ENCODE measurements at regions not wholly inside any gene's neighbourhood (a gene's known extent, or its start where the extent isn't known, plus 50 kb on each side); places are given as distances from the start of the nearest gene placed in this dataset.
"Not testable (repeated sequence)": the region's sequence is repeated elsewhere in the genome, so short reads cannot be mapped to it uniquely, and the experiment has no call there.

DNA sequence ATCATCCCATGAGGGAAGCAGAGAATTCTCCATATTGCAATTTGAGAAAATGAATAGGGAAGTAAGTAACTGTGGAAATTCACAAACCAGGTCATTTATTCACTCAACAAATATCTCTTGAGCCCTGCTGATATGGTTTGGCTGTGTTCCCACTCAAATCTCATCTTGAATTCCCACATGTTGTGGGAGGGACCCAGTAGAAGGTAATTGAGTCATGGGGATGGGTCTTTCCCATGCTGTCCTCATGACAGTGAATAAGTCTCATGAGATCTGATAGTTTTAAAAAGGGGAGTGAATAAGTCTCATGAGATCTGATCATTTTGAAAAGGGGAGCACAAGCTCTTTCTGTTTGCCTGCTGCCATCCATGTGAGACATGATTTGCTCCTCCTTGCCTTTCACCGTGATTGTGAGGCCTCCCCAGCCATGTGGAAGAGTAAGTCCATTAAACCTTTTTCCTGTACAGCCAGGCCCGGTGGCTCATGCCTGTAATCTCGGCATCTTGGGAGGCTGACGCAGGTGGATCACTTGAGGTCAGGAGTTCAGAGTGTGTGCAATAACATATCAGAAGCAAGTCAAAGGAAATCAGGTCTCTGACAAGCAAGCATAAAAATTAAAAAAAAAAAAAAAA is 193.2 kb downstream of the NDUFA10 start:
- DNase-seq, result no peak

DNA sequence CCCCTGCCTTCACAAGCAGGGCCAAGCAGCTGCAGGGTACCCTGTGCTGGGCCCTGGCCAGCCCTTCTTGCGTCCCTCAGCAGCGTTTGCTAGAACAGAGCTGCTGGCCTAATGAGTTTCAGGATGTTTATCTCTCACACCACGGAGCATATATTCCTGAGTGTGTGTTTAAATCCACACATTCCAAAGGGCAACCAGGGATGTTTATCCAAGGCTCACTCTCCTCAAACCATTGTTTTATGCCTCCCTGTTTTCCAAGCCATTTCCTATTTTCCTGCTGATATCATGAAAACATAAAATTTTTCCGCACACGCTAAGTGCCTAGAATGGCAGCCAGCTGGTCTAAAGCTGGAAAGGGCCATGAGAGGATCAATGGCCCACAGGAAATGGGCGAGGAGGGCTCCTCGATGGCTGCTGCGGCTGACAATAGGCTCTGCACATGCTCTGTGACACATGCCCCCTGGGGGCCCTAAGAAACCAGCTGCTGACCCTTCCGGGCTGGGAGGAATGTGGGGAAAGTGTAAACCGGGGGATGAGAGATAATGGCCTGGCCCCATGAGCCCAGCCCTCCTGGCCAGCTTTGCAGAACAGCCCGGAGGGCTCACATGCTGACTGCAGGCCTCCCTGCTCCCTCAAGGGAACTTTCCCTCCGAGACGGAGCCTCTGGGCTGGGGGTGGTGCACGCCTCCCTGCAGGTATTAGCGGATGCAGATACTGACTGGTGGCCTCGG is 194.0 kb downstream of the NDUFA10 start:
- DNase-seq, result no peak

DNA sequence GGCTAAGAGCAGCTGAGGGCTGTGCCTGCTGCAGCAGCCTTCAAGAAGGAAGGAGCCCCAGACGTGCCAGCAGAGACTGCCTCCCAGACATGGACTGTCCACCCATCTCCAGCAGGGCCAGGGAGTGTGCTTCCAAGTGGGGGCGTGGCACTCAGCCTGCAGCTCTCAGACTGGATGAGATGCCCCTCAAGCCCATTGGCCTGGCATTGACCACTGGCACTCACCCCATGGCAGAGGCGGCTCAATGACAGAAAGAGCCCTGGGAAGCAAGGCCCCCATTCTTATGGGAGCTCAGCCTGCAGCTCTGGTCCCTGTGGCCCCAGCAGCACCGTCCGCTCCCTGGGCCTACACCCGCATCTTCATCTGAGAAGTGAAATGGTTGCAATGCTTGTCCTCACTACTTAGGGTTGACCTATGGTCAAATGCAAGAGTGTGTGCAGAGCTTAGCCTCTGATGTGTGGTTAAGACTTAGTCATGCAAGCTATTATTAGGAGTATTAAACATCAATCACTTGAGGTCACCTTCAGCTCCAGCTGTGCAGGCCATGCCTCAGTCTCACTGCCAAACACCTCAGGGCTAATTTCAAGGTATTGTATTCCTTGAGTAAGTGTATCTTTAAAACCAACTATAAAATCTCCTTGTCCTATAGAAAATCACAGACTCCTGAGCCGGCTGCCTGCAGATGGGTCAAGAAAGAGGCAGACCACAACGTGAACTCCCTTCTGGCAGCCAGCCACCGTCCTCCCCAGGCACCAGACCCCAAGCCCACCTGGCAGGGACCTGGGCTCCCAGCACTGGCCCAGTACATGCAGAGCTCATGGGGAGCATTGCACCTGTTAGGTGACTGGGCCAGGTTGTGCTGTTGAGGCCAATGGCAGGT is 194.8 kb downstream of the NDUFA10 start:
- no peak for DNase-seq

DNA sequence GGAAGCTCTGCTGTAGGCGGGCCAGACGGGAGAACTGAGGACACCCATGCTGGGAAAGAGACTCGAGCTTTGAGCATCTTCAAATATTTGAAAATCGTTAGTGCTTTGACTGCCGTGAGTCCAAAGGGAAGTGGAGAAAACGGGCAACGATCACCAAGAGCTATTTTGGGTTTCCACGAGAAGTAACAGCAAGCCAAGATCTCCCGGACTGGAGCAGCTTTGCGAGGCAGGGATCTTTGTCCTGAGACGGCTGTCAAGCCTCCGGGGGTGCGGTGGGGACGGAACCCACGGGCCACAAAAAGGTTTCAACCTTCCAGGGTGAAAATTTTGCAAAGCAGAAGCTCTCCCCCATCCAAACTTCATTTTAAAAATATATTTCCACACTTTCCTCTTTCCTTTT is 195.8 kb downstream of the NDUFA10 start:
- DNase-seq, result no peak

DNA sequence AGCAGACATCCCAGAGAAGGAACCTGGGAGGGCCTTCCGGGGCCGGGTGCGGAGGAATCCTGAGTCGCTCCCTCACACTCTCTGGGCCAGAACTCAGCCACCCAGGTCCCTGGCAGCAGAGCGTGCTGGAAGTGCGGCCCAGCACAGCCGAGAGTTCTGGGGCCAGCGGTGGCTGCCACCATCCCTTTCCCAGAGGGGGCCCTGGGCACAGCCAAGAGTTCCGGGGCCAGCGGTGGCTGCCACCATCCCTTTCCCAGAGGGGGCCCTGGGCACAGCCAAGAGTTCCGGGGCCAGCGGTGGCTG is 196.2 kb downstream of the NDUFA10 start:
- DNase-seq, result not testable (repeated sequence)

DNA sequence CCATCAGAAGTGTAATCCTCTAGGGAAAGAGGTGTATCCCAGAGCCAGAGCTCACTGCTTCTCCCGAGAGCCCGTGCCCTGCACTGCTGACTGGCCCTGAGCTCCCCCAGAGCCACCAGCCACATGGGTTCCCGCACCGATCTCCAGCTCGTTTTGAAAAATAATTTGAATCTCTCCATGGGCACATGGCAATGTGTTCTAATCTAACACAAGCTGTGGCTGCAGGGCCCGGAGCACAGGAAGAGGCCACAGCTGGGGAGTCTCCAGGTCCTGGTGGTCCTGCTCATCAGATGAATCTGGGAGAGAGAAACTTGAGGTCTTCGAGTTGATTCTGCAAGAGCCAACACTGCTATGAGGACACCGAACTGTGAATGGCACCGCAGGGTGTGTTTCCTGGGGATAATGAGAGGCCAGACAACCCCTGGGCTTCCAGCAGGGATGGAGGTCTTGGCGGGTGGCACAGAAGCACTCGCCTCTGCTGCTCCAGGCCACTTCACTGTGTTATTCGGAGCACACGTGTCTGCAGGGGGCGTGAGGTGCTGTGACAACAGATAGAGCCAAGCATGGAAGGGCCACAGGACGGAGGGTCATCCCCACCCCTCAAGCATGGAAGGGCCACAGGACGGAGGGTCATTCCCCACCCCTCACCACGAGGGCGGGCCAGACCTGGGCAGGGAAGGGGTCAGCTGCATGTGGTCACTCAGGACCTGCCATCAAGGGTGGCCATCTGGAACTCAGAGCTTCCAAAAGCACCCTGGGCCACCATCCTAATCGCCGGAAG is 196.8 kb downstream of the NDUFA10 start:
- no peak for DNase-seq

DNA sequence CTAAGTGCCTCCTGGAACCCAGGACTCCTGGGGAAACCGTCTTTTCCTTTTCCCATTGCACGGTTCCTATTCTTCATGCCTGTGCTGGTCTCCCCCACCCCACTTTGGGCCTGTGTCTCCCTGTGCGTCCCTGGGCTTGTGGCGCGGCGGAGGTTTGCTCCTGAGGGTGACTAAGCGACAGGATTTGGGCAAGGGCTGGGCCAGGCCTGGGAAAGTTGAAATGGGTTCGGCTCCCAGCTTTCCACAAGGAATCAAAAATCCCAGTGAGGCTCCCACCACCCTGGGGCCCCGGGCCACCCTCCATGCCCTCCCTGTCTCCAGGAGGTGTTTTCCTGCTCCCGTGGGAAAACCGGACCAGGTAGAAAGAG is 197.6 kb downstream of the NDUFA10 start:
- DNase-seq, result no peak

DNA sequence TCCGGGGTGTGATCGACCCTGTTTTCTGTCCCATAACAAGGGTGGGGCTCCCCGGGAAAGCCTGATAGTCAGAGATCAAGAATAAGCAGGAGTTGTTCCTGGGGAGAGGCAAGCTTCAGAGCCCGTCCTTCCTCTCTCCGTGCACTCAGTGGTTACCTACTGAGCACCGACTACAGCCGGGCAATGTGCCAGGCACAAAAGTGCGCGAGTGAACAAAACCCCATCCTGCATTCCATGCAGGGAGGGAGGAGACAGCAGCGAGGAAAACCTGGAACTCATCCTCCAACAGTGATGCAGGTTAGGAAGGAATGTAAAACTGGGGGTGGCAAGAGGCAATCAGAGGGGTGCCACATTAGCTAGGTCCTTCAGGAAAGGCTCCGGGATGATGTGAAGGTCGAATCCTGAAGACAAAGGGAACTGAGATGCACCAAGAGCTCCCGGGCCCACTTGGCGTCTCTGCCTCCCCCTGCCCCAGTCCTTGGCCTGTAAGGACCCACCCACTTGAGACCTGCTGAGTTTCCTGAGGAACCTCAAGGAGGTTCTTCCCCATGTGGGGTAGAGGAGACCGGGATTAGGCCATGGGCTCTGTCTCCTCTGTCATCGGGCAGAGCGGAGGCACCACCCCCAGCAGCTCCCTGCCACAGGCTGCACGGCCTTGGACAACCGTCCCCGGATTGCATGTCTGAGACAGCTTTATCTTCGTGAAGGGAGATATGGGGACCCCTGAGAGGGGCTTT is 198.2 kb downstream of the NDUFA10 start:
- no peak for DNase-seq

DNA sequence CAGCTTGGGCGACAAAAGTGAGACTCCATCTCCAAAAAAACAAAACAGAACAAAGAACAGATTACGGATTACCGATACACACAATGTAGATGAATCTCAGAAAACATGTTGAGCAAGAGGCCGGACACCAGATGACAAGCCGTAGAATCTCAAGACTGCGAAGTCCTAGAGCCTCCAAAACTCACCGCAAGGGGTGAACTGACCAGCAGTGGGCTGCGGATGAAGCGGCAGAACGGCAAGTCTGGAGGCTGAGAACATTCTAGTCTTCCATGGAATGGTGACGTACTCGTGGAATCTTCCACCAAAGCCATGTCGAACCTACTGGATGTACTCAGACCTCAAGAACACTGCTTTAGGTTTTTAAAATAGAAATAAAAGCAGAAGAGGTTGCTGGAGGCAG is 198.8 kb downstream of the NDUFA10 start:
- no peak for DNase-seq

DNA sequence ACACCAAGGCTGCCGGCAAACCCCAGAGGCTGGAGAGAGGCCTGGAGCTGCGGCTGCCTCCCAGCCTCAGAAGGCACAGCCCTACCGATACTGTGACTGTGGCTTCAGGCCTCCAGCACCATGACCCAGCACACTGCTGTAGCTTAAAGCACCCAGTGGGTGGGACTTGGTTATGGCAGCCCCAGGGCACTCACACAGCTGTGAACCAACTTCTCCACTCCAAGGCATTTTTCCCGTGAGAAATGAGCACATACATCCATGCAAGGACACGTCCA is 199.5 kb downstream of the NDUFA10 start:
- DNase-seq, result no peak

DNA sequence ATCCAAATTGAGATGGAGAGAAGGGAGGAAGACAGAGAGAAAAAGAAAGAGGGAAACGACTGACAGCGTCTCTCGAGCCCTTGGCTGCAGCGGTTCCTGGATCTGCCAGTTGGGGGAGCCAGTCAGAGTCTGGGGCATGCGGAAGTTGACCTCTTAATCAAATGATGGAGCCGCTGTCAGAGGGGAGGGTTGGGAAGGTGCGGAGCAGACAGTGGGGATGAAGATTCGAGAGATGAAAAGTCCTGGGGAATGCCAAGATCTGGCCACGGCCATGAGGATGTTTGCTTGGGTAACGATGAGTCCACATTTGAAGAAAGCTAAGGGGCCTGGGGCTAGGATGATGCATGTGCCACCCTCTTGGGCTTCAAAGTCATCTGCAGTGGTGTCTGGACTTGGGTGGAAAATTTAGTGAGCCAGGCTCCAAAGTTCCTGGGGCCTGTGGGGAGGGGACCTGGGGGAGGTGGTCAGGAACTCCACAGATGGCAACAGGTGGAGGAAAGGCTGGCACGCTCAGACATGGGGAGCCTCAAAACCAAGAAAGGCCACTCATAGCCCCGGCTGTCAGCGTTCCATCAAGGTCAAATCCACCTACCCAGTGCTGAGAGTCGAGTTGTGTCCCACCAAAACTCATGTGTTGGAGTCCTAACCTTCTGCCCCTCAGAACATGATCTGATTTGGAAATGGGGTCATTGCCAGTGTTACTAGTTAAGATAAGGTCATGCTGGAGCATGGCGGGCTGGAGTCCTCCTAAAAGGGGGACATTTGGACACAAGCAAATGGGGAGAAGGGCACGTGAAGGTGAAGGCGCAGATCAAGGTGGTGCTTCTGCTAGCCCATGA is 200.1 kb downstream of the NDUFA10 start:
- DNase-seq, result no peak

DNA sequence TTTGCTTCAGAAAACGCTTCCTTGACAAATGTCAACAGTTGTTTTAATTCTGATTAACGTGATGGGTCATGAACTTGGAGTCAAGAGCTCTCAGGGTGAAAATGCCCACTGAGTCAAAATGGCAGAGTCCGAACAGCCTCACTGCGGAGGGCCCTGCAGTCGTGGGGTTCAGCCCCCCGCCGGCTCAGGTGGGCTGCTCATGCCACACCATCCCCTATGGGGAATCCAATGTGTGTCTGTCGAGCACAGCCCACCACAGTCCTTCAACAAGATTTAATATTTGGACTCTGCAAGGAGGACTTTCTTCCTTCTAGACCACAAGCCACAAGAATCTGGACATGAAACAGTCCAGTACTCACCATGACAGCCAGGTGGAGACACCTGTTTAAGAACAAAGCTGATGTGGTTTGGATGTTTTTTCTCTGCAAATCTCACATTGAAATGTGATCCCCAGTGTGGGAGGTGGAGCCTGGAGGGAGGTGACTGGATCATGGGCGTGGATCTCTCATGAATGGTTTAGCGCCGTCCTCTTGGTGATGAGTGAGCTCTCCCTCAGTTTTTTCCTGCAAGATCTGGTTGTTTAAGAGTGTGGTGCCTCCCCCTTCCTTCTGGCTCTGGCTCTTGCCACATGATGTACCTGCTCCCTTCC is 201.0 kb downstream of the NDUFA10 start:
- DNase-seq, result no peak

DNA sequence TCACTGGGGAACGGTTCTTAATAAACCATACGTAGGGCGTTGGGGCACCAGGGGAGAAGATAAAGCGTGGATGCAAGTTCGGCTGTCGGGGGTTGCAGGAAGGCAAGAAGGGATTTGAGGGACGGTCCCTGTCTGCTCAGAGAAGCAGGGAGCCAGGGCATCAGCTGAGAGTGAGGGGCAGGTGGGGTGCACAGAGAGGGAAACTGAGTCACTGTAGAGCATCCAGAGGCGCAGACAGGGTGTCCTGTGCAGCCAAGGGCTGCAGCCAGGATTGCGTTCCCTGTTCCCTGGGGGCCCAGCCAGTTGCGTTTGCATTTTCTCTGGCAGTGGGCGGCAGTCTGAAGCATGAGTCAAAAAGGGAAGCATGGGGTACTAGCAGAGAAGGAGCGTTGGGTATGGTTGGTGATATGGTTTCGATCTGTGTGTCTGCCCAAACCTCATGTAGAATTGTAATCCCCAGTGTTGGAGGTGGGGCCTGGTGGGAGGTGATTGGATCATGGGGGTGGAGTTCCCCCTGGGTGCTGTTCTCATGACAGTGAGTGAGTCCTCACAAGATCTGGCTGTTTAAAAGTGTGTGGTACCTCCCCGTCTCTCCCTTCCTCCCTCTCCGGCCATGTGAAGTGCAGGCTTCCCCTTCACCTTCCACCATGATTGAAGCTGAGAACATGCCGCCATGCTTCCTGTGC is 202.9 kb downstream of the NDUFA10 start:
- DNase-seq, result no peak

DNA sequence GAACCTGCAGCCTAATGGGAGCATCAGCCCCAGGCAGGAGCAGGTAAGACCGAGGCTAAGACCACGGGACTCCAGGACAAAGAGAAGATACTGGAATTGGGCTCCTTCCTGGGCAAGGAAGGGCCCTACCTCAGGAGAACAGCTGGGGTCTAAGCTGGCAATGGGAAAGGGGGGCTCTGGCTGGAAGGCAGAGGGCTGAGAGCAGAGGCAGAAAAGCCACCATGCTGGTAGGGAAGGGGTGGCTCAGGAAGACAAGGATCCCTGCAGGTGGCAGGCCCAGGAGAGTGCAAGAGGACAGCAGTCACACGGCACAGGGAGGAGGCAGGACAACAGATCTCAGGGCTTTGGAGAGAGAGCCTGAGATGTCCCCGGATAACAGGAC is 203.5 kb downstream of the NDUFA10 start:
- DNase-seq, result no peak

DNA sequence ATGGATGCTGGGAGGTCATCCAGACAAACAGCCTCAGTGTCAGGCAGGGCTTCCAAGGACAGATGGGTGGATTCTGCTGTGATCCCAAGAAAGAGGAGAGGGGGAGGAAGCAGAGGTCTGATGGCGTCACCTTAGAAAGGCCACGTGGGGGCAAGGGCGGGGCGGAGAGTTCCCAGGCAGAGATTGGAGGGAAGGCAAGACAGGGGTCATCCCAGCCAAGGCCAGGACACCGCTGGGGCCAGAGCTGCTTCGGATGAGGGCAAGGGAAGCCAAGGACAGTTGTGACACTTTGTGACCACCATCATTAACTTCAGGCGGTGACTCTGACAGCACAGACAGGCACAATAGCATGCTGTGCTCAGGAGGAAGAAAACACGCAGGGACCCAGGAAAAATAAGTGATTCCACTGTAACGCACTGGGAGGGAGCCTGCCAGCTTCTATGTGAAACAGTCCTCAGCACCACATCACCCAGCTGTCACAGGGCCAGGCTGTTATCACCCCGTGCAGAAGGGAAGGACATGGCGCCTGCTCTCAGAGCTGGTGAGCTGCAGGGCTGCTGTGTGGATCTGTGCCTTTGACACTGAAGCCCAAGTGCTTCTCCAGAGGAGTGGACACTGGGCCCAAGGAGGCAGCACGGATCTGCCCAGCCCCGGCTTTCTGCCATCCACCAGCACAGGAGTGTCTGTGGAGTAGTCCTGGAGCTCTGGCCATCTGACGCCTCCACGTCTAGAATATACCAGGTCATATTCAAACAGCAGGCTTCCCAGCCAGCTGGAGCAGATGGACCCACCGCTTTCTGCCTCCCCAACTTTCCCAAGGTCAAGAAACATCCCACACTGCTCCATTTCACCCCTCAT is 204.1 kb downstream of the NDUFA10 start:
- DNase-seq, result no peak

DNA sequence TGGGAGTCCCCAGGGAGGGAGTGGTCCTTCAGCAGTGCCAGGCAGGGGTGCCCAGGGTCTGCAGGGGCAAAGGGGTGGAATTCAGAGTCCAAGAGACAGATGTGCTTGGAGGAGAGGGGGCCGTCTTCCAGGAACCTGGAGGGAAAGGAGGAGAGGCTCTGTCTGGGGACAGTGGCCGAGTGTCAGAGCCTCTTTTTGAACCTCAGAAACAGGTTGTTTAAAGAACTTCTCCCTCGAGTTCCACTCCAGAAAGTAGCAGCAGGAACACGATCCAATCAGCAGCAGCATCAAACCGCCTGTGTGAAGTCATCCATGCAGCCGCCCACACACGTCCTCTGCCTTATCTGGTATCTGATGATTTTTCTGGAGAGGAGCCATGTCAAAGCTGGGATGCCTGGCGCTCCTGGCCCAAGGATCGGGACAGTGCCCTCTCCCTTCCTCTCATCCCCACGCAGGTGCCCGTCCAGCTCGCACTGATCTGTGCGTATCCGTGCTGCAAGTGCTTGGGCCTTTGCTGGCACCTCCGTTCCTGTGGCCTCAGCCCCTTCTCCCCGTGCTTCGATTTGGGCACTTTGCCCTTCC is 205.1 kb downstream of the NDUFA10 start:
- DNase-seq, result no peak

DNA sequence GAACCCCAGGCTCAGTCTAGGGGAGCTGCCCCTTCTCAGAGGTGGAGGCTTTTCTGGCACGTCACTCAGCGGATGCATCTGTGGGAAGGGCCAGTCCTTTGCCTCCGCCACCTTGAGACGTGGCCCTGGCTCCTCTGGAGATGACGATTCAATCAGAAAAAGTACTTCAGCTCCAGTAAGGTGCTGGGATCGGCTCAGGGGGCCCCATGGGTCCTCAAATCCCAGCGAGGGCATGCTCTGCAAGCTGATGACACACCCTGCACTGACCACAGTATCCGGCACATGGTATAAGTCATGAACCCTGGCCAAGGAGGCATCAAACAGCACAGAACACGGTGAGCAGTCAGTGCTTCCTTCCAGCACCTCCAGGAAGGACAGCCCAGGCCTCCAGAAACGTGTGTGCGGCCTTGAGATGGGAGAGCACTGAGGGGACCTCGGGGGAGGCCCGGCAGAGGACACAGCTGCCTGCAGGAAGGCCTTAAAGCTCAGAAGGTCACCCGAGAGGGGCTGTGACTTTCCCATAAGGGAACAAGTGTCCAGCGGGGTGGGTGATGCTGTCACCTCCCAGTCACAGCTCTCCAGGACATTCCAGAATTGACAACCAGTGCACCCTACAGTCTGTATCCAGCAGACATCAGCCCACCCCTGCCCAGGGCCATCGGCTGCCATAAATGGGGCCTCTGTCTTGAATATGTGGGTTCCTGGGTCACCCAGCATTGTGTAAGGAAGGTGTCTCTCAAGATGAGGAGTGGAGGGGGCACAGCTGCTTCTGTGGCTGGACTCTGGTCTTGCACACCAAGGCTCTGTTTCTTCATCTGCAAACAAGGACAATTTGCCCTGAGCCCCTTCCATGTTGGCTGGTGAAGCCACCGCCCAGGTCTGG is 205.8 kb downstream of the NDUFA10 start:
- no peak for DNase-seq

DNA sequence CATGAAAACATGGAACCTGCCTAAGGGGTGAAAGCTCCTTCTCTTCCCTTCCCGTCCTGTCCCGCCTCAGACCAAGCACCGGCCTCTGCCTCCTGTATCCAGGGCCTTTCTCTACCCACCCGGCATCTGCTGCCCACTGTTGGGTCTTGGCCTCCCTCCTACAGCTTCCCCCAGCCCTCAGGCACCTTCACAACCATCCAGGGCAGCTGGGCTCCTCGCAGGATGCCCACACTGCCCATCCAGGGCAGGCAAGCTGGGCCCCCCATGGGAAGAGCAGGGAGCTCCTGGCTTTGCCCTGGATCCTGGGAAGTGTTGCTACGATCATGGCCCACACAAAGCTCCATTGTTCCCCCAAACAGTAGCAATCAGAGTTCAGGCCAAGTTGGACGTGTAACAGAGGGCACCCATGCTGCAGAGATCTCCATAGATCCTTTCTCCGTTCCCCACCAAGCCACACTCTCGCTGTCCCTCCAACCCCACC is 206.6 kb downstream of the NDUFA10 start:
- no peak for DNase-seq
